Transverse colon (tissue), 4 donors: ENCODE measurements at regions not wholly inside any gene's neighbourhood (a gene's known extent, or its start where the extent isn't known, plus 50 kb on each side); places are given as distances from the start of the nearest gene placed in this dataset.

ENCODE experiments used
- CTCF ChIP-seq, 5 experiments: fragments of 200-600 bp in 3 of 5; fragments of 450-650 bp in 2 of 5; sonication (generic) in 3 of 5; IDR thresholded peaks; 1 replicate in 2 of 5; 2 replicates in 3 of 5; pipeline ENCODE4 v1.5.1; 2016 to 2017; ENCODE audit warnings: antibody characterized with exemption in 5 of 5, inconsistent platforms in 3 of 5, mild to moderate bottlenecking in 2 of 5, moderate library complexity in 1 of 5
- EP300 ChIP-seq: sonication (generic); formaldehyde crosslinking; IDR thresholded peaks from one replicate; pipeline ENCODE4 v1.6.1; 2017; ENCODE audit warnings: antibody characterized with exemption, low read depth
- POLR2A ChIP-seq: fragments of 450-650 bp; IDR thresholded peaks from one replicate; pipeline ENCODE4 v1.6.1; 2016; ENCODE audit warnings: antibody characterized with exemption, mild to moderate bottlenecking, moderate library complexity
- POLR2AphosphoS5 ChIP-seq, 3 donors: sonication (generic); formaldehyde crosslinking; IDR thresholded peaks; one replicate each; pipeline ENCODE4 v1.6.1; 2016; ENCODE audit warnings: antibody characterized with exemption in 3 of 3

- TF ChIP-seq CTCF (IDR thresholded peaks at IDR 0.05) (no peak), POLR2AphosphoS5 (IDR thresholded peaks at IDR 0.05) (no peak), POLR2A (no peak), EP300 (no peak)
Measured at GRCh38 chr20:48467622-48468021, 360.2 kb downstream of the PREX1 start.
